ENCODE measurements at regions not wholly inside any gene's neighbourhood (a gene's known extent, or its start where the extent isn't known, plus 50 kb on each side); places are given as distances from the start of the nearest gene placed in this dataset.

DNA sequence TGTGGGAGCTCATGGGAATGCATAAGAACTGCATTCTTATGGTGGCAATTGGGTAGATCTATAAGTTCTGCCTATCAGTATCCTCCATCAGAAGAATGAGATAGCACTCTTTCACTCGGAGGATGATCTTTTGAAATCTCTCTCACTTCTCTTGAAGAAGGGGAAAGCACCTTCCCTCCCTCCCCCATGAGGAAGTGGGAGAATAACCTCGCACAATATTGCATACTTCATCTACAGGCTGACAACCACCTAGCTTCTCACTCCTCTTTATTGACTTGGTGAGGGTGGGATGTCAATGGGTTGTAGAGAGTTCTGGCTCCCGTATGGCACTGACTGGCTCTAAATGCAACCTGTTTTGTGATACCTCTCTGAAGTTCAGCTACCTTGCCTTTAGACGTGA lies 146.7 kb upstream of the SPOCK3 start:
- TF ChIP-seq POLR2A (IDR thresholded peaks at IDR 0.05; ENCODE audit: low read length) (no peak), GATA1 (IDR thresholded peaks at IDR 0.05; ENCODE audit: low read depth, low read length) (no peak)

Data from erythroblast (primary cell).